ENCODE measurements at regions not wholly inside any gene's neighbourhood (a gene's known extent, or its start where the extent isn't known, plus 50 kb on each side); places are given as distances from the start of the nearest gene placed in this dataset.

DNA sequence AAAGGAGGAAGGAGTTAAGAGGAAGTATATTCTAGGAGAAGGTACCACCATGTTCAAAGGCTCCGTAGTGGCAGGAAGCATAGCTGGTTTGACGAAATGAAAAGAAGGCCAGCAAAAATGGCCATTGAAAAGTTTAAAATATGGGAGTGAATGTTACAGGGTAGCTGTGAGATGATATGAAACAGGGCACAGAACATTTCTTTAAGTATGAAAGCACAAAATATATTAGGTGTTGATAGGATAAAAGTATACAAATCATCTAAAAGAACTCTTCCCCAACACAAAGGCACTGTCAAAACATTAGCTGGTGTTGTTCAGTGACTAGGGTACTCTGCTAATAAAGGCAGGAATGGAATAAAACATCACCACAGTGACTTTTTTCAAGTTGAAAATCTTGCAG is 216.2 kb downstream of the LRRN1 start:
- H3K4me3 ChIP-seq (ENCODE audit: low read depth in 1 of 5, low read length in 5 of 5), result no peak overlapping the region
- peaks cover 0 to 7% (median 5%) of the 10 kb centered on the region in 5 donors for H3K9me3 ChIP-seq (ENCODE audit: control insufficient read depth in 5 of 5, low read length in 5 of 5)
- no peaks in the 10 kb centered on the region for H3K36me3 ChIP-seq (ENCODE audit: control insufficient read depth in 5 of 5, insufficient read depth in 5 of 5, low read length in 5 of 5)
- no peaks in the 10 kb centered on the region for H3K27me3 ChIP-seq (ENCODE audit: control insufficient read depth in 5 of 5, insufficient read depth in 4 of 5, low read length in 5 of 5)
- H3K27ac ChIP-seq (ENCODE audit: low read depth, low read length), result no peak overlapping the region
- no peak overlapping the region for H3K9ac ChIP-seq (ENCODE audit: low read length in 5 of 5)
- peaks cover 0 to 10% (median 0%) of the 10 kb centered on the region in 5 donors for H3K4me1 ChIP-seq (ENCODE audit: control insufficient read depth in 5 of 5, insufficient read depth in 5 of 5, low read length in 5 of 5)

DNA sequence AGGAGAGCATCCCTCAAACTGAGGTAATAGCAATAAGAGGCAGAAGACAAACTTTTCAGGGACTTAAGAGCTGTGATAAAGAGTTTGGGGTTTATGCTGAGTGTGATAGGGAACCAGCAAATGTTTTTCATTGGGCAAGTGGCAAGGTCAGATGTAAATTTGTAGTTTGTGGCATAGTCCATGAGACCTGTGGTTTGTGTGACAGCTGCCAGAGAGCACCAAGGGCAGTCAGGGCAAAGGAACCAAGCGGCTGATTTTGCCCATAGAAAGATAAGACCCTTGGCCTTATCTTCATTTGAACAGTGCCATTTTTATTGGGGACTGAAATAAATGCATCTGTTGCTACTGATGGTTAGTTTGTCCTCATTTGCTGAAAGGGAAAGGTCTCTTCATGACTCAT is 220.3 kb downstream of the LRRN1 start:
- Histone ChIP-seq H3K4me3 (ENCODE audit: low read depth in 1 of 5, low read length in 5 of 5) (no peak overlapping the region), H3K27me3 (ENCODE audit: control insufficient read depth in 5 of 5, insufficient read depth in 4 of 5, low read length in 5 of 5) (no peaks in the 10 kb centered on the region), H3K4me1 (ENCODE audit: control insufficient read depth in 5 of 5, insufficient read depth in 5 of 5, low read length in 5 of 5) (no peaks in the 10 kb centered on the region), H3K9me3 (ENCODE audit: control insufficient read depth in 5 of 5, low read length in 5 of 5) (peaks cover 0 to 7% (median 5%) of the 10 kb centered on the region in 5 donors), H3K27ac (ENCODE audit: low read depth, low read length) (no peak overlapping the region), H3K36me3 (ENCODE audit: control insufficient read depth in 5 of 5, insufficient read depth in 5 of 5, low read length in 5 of 5) (no peaks in the 10 kb centered on the region), H3K9ac (ENCODE audit: low read length in 5 of 5) (no peak overlapping the region)

DNA sequence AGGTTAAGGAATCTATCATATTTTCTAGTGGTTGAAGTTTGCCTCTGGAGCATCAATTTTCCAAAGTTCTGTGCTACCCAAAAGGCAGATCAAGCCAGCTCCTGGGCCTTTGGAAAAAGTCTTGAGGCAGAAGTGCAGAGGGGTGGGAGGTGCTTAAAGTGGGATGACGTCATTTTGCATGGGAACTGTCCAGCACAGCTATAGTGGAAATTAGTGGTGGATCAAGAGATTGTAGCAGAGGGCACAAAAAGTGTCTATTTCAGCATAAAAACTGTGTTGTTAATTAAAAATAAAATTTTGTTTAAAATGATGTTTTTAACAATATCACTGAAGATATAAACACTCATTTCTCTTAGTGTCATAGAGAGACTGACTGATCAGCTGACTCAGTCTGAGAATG is 221.9 kb downstream of the LRRN1 start:
- Histone ChIP-seq H3K9ac (ENCODE audit: low read length in 5 of 5) (no peak overlapping the region), H3K9me3 (ENCODE audit: control insufficient read depth in 5 of 5, low read length in 5 of 5) (peaks cover 0 to 7% (median 5%) of the 10 kb centered on the region in 5 donors), H3K27ac (ENCODE audit: low read depth, low read length) (no peak overlapping the region), H3K4me3 (ENCODE audit: low read depth in 1 of 5, low read length in 5 of 5) (no peak overlapping the region), H3K4me1 (ENCODE audit: control insufficient read depth in 5 of 5, insufficient read depth in 5 of 5, low read length in 5 of 5) (no peaks in the 10 kb centered on the region), H3K27me3 (ENCODE audit: control insufficient read depth in 5 of 5, insufficient read depth in 4 of 5, low read length in 5 of 5) (no peaks in the 10 kb centered on the region), H3K36me3 (ENCODE audit: control insufficient read depth in 5 of 5, insufficient read depth in 5 of 5, low read length in 5 of 5) (no peaks in the 10 kb centered on the region)

DNA sequence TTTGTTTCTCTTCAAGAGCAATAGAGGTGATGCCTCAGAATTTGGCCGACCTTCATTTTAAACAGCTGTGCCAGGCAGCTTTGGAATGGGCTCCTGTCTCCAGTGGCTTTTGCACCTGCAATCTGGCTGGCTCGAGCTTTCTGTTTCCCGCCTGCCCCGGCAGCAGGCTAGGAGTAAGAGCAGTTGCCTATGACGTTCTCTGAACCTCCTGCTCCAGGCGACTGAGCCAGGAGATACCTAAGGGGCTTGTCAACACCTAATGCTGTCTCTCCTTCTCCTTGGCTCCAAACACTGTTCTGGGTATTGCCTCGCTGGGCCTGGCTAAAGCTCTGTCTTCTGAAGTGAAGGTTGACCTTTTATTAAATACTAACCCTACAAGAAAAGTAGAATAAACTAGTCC is 229.9 kb downstream of the LRRN1 start:
- H3K4me3 ChIP-seq (ENCODE audit: low read depth in 1 of 5, low read length in 5 of 5), result no peak overlapping the region
- H3K9ac ChIP-seq (ENCODE audit: low read length in 5 of 5), result no peak overlapping the region
- H3K9me3 ChIP-seq (ENCODE audit: control insufficient read depth in 5 of 5, low read length in 5 of 5), result no peaks in the 10 kb centered on the region
- H3K27me3 ChIP-seq (ENCODE audit: control insufficient read depth in 5 of 5, insufficient read depth in 4 of 5, low read length in 5 of 5), result no peaks in the 10 kb centered on the region
- no peaks in the 10 kb centered on the region for H3K36me3 ChIP-seq (ENCODE audit: control insufficient read depth in 5 of 5, insufficient read depth in 5 of 5, low read length in 5 of 5)
- no peaks in the 10 kb centered on the region for H3K4me1 ChIP-seq (ENCODE audit: control insufficient read depth in 5 of 5, insufficient read depth in 5 of 5, low read length in 5 of 5)
- no peak overlapping the region for H3K27ac ChIP-seq (ENCODE audit: low read depth, low read length)

DNA sequence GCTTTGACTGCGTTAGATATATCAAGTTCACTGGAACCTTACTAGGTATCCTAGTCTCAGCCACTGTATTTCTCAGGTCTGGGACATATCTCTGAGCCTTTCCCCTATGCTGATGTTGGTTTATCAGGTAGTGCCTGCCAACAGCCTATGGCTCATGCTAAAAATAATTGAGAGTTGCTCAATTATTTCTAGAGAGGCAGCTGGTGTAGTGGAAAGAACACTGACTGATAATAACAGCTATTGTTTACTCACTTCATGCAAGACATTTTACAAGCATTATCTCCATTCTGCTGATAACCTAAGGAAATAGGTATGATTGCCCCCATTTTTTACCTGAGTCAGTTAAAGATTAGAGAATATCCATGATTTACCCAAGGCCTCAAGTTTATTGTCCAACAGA is 231.4 kb downstream of the LRRN1 start:
- Histone ChIP-seq H3K36me3 (ENCODE audit: control insufficient read depth in 5 of 5, insufficient read depth in 5 of 5, low read length in 5 of 5) (no peaks in the 10 kb centered on the region), H3K27me3 (ENCODE audit: control insufficient read depth in 5 of 5, insufficient read depth in 4 of 5, low read length in 5 of 5) (no peaks in the 10 kb centered on the region), H3K4me3 (ENCODE audit: low read depth in 1 of 5, low read length in 5 of 5) (no peak overlapping the region), H3K9me3 (ENCODE audit: control insufficient read depth in 5 of 5, low read length in 5 of 5) (no peaks in the 10 kb centered on the region), H3K27ac (ENCODE audit: low read depth, low read length) (no peak overlapping the region), H3K4me1 (ENCODE audit: control insufficient read depth in 5 of 5, insufficient read depth in 5 of 5, low read length in 5 of 5) (no peaks in the 10 kb centered on the region), H3K9ac (ENCODE audit: low read length in 5 of 5) (no peak overlapping the region)

DNA sequence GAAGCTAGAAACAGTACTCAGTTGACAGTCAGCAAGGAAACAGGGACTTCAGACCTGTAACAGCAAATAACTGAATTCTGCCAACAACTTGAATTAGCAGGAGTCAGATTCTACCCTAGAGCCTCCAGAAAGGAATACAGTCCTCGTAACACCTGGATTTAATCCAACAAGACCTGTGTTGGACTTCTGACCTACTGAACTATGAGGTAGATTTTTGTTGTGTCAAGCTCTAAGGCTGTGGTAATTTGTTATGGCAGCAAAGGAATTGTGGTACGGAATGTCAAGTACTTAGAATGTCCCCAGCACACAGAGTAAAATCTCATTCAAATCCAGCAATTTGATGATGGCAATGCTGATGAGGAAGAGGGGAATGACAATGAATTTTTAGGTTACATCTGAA is 234.1 kb downstream of the LRRN1 start:
- Histone ChIP-seq H3K36me3 (ENCODE audit: control insufficient read depth in 5 of 5, insufficient read depth in 5 of 5, low read length in 5 of 5) (peaks cover 0 to 2% (median 0%) of the 10 kb centered on the region in 5 donors), H3K9ac (ENCODE audit: low read length in 5 of 5) (no peak overlapping the region), H3K4me1 (ENCODE audit: control insufficient read depth in 5 of 5, insufficient read depth in 5 of 5, low read length in 5 of 5) (no peaks in the 10 kb centered on the region), H3K27ac (ENCODE audit: low read depth, low read length) (no peak overlapping the region), H3K4me3 (ENCODE audit: low read depth in 1 of 5, low read length in 5 of 5) (no peak overlapping the region), H3K27me3 (ENCODE audit: control insufficient read depth in 5 of 5, insufficient read depth in 4 of 5, low read length in 5 of 5) (no peaks in the 10 kb centered on the region), H3K9me3 (ENCODE audit: control insufficient read depth in 5 of 5, low read length in 5 of 5) (no peaks in the 10 kb centered on the region)

DNA sequence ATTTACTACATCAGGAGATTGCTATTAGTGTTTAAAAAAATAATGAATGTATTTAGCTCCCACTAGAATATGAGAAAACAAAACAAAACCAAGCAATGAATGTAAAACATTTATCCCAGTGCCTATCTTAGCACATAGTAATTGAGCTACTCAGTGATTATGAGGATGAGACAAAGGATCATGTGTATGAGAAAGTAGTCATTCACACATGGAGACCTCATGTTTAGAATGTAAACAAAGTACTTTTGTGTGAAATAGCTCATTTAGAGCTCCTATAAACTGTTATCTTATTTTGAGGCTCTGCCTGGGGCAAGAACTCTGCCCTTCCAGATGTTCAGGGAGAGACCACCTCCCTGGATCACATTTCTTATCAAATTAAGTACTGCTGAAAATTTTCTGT is 236.8 kb downstream of the LRRN1 start:
- no peak overlapping the region for H3K4me3 ChIP-seq (ENCODE audit: low read depth in 1 of 5, low read length in 5 of 5)
- H3K36me3 ChIP-seq (ENCODE audit: control insufficient read depth in 5 of 5, insufficient read depth in 5 of 5, low read length in 5 of 5), result peaks cover 0 to 2% (median 0%) of the 10 kb centered on the region in 5 donors
- no peak overlapping the region for H3K27ac ChIP-seq (ENCODE audit: low read depth, low read length)
- no peaks in the 10 kb centered on the region for H3K4me1 ChIP-seq (ENCODE audit: control insufficient read depth in 5 of 5, insufficient read depth in 5 of 5, low read length in 5 of 5)
- no peaks in the 10 kb centered on the region for H3K9me3 ChIP-seq (ENCODE audit: control insufficient read depth in 5 of 5, low read length in 5 of 5)
- H3K27me3 ChIP-seq (ENCODE audit: control insufficient read depth in 5 of 5, insufficient read depth in 4 of 5, low read length in 5 of 5), result no peaks in the 10 kb centered on the region
- H3K9ac ChIP-seq (ENCODE audit: low read length in 5 of 5), result no peak overlapping the region

DNA sequence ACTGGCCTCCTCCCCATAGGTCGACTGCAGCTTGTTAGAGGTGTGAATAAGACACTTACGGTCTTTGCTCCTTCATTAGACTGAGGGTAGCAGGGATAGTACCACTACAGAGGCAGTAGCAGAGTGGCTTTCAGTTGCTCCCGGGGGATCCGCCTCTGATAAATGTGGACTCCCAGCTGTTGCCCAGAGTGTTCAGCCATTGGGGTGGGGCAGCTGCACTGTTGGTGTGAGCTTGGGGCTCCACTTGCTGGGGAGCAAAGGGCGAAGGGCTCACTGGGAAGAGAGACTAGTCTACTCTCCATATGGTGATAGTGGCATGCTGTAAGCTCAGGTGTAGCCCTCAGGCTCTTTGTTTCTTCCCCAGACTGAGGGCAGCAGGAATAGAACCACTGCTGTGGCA is 239.1 kb downstream of the LRRN1 start:
- H3K9ac ChIP-seq (ENCODE audit: low read length in 5 of 5), result no peak overlapping the region
- no peaks in the 10 kb centered on the region for H3K9me3 ChIP-seq (ENCODE audit: control insufficient read depth in 5 of 5, low read length in 5 of 5)
- H3K27ac ChIP-seq (ENCODE audit: low read depth, low read length), result no peak overlapping the region
- no peaks in the 10 kb centered on the region for H3K4me1 ChIP-seq (ENCODE audit: control insufficient read depth in 5 of 5, insufficient read depth in 5 of 5, low read length in 5 of 5)
- H3K36me3 ChIP-seq (ENCODE audit: control insufficient read depth in 5 of 5, insufficient read depth in 5 of 5, low read length in 5 of 5), result peaks cover 0 to 2% (median 0%) of the 10 kb centered on the region in 5 donors
- H3K4me3 ChIP-seq (ENCODE audit: low read depth in 1 of 5, low read length in 5 of 5), result no peak overlapping the region
- H3K27me3 ChIP-seq (ENCODE audit: control insufficient read depth in 5 of 5, insufficient read depth in 4 of 5, low read length in 5 of 5), result no peaks in the 10 kb centered on the region

DNA sequence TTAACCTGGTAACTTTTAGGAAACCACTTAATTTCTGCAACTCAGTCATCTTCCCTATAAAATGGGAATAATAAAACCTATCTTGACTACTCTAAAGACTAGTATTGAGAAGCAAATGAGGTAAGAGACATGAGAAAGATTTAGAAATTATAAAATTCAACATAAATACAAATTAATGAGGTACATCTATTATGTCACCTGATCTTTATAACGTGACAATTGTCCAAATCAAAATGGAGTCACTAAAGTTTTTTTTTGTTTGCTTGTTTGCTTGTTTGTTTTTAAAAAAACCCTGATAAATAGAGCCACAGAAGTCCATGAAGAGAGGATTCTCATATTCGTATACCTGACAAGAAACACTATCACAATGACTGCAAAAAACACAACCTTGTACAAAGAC is 242.8 kb downstream of the LRRN1 start:
- H3K27me3 ChIP-seq (ENCODE audit: control insufficient read depth in 5 of 5, insufficient read depth in 4 of 5, low read length in 5 of 5), result no peaks in the 10 kb centered on the region
- H3K27ac ChIP-seq (ENCODE audit: low read depth, low read length), result no peak overlapping the region
- no peak overlapping the region for H3K4me3 ChIP-seq (ENCODE audit: low read depth in 1 of 5, low read length in 5 of 5)
- H3K4me1 ChIP-seq (ENCODE audit: control insufficient read depth in 5 of 5, insufficient read depth in 5 of 5, low read length in 5 of 5), result no peaks in the 10 kb centered on the region
- no peaks in the 10 kb centered on the region for H3K9me3 ChIP-seq (ENCODE audit: control insufficient read depth in 5 of 5, low read length in 5 of 5)
- no peak overlapping the region for H3K9ac ChIP-seq (ENCODE audit: low read length in 5 of 5)
- peaks cover 0 to 2% (median 0%) of the 10 kb centered on the region in 5 donors for H3K36me3 ChIP-seq (ENCODE audit: control insufficient read depth in 5 of 5, insufficient read depth in 5 of 5, low read length in 5 of 5)

DNA sequence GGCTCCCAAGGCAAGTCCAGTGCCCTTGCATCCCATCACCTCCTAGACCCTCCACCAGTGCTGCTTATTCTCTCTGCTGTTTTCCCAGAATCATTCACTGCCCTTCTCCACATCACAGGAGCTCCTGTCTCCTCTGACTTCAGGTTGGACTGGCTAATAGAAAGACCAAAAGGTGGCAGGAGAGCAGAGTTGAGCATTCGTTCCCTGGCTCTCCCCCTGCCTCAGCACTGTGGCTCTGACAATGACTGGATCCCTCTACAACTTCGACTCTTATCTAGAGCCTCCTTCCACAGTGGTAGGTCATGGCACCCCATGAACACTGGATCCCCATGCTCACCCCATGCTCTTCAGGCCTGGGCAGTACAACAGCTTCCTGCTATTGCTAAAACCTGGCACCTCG is 243.6 kb downstream of the LRRN1 start:
- Histone ChIP-seq H3K27ac (ENCODE audit: low read depth, low read length) (no peak overlapping the region), H3K27me3 (ENCODE audit: control insufficient read depth in 5 of 5, insufficient read depth in 4 of 5, low read length in 5 of 5) (no peaks in the 10 kb centered on the region), H3K4me1 (ENCODE audit: control insufficient read depth in 5 of 5, insufficient read depth in 5 of 5, low read length in 5 of 5) (no peaks in the 10 kb centered on the region), H3K9ac (ENCODE audit: low read length in 5 of 5) (no peak overlapping the region), H3K4me3 (ENCODE audit: low read depth in 1 of 5, low read length in 5 of 5) (no peak overlapping the region), H3K36me3 (ENCODE audit: control insufficient read depth in 5 of 5, insufficient read depth in 5 of 5, low read length in 5 of 5) (peaks cover 0 to 2% (median 0%) of the 10 kb centered on the region in 5 donors), H3K9me3 (ENCODE audit: control insufficient read depth in 5 of 5, low read length in 5 of 5) (no peaks in the 10 kb centered on the region)
